Astrocyte of the spinal cord (primary cell): ENCODE measurements at regions not wholly inside any gene's neighbourhood (a gene's known extent, or its start where the extent isn't known, plus 50 kb on each side); places are given as distances from the start of the nearest gene placed in this dataset.

Experiments used
- DNase-seq: peaks from one replicate; pipeline ENCODE4 v3.0.0; 2011; ENCODE audit warnings: low read depth, low spot score
- H3K4me3 ChIP-seq: 2 replicates; pipeline ENCODE4 v1.5.1; 2011; ENCODE audit warnings: low read depth, mild to moderate bottlenecking, low read length, moderate library complexity
- in situ Hi-C: cut with HindIII; loops from 2 replicates; pipeline ENCODE4 v1.10.0; 2017; ENCODE audit warnings: low sequenced_read_pairs
- TF ChIP-seq, protein P1 (sequence below): IDR thresholded peaks from 2 replicates; pipeline ENCODE4 v1.5.1; 2012; ENCODE audit warnings: low read depth, mild to moderate bottlenecking, low read length, inconsistent platforms

DNA sequence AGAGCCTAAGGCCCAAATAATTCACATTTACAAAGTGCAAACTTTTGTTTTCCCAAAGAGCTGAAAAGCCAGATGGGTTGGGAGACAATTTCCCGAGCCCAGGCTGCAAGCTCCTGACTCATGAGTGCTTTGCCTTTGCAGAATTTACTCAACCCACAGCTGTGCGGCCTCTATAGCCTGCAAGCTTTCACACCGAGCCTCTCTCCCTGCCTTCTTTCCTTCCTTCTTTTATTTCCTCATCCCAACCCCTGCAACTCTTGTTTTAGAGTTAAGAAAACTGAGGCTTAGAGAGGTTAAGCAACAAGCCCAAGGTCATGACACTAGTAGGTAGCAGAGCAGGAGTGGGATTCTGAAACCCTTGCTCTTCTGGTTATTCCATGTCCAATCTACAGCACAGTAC, 203.0 kb upstream of the GPR26 start:
- no peak overlapping the region for H3K4me3 ChIP-seq
- in situ Hi-C loops: no loop called here
- DNase-seq: no peak
- TF ChIP-seq, protein P1, sequence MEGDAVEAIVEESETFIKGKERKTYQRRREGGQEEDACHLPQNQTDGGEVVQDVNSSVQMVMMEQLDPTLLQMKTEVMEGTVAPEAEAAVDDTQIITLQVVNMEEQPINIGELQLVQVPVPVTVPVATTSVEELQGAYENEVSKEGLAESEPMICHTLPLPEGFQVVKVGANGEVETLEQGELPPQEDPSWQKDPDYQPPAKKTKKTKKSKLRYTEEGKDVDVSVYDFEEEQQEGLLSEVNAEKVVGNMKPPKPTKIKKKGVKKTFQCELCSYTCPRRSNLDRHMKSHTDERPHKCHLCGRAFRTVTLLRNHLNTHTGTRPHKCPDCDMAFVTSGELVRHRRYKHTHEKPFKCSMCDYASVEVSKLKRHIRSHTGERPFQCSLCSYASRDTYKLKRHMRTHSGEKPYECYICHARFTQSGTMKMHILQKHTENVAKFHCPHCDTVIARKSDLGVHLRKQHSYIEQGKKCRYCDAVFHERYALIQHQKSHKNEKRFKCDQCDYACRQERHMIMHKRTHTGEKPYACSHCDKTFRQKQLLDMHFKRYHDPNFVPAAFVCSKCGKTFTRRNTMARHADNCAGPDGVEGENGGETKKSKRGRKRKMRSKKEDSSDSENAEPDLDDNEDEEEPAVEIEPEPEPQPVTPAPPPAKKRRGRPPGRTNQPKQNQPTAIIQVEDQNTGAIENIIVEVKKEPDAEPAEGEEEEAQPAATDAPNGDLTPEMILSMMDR: no peak

DNA sequence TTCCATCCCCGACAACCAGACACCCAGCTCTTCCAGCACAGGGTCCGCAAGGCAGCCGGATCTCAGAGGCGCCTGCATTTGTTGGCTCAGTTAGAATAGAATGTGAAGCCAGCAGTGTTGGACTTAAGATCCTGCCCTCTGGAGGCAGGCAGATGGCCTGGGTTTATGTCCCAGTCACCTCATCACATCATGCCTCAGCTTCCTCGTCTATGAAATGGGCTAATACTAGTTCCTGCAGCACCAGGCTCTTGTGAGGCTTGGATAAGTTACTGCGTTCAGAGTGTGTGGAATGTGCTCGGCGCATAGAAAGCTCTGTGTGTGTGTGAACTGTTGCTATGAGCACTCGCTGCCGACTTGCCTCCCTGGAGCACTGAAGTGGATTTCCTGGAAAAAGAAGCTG, 202.5 kb upstream of the GPR26 start:
- DNase-seq: no peak
- no peak overlapping the region for H3K4me3 ChIP-seq
- in situ Hi-C loops: no loop called here
- TF ChIP-seq, protein P1: no peak

DNA sequence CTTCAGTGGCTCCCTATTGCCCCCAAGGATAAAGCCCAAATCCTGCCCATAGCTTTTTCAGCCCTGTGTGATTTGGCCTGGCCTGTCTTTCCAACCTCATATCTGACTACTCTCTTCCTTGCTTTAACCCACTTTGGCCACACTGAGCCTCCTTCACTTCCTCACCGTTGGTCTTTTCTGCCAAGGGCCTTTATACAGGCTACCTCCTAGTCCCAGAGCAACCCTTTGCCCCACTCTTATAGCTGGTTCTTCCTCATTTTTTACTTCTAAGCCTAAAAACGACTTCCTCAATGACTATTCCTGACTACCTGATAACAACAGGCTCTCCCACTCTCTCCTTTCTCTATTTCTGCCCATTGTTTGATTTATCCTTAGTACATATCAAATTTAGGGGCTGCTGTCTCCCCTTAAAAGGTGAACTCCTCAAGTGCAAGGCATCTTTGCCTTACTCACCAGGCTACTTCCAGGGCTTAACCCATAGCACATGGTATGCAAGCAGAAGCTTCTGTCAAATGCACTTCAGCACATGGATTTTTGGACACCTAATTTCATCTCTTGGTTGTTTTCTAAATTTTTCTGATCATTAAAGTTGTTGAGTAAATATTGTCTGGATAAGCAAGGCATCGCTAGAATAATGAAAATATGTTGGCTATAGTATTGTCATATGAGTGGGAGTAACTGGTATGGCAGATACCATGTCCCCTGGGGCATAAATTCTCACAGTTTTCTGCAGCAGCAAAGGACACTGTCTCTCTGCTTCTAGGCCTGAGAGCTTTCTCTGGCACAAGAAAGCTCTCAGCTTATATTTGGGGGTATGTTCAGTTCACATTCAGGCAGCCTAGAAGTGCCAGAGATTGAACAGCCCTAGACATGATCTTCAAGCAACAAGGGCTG, 201.5 kb upstream of the GPR26 start:
- H3K4me3 ChIP-seq: no peak overlapping the region
- in situ Hi-C loops: no loop called here
- TF ChIP-seq, protein P1: no peak
- DNase-seq: no peak

DNA sequence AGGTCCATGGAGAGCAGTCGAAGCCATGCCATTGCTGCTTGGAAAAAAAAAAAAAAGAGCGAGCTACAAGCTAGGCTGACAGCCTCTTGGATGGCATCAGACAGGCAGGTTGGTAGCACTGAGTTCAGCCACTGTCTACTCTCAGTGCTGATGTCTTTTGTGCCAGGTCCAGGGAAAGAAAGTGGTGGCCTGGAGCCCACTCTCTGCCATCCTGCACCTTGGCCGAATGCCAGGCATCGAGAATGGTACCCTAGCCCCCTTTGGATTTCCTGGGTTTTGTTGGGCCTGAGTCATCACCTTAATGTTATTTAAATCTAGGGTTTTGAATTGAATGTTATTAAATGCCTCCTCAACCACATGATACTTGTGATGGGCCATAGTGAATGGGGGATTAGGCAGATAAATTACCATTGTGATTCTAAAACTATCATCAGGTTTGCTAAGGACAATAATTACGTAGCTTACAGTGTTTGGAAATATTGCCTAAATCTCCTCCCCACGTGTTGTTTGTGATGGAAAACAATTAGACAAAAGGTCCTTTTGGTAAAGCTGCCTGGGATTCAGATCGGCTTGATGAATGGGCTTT, 195.7 kb upstream of the GPR26 start:
- in situ Hi-C loops: no loop called here
- H3K4me3 ChIP-seq: no peak overlapping the region
- TF ChIP-seq, protein P1: no peak
- no peak for DNase-seq

DNA sequence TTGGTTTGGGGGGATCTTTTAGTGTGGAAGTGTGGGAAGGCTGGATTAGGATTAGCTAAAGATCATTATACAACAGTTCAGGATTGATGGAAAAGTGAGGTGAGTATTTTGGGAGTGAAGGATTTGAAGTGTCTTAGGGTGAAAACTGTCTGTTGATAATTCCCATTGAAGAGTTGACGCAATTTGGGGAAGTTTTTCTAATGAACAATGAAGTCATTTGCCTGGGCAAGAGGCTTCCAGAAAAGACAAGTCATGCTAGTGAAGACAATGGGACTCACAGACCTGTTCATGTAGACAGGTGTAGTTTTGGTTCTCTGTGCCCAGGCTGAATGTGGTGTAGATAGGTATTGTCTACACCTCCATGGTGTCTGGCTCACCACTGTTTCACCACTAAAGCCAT, 194.3 kb upstream of the GPR26 start:
- TF ChIP-seq, protein P1: no peak
- no peak for DNase-seq
- in situ Hi-C loops: no loop called here
- no peak overlapping the region for H3K4me3 ChIP-seq

DNA sequence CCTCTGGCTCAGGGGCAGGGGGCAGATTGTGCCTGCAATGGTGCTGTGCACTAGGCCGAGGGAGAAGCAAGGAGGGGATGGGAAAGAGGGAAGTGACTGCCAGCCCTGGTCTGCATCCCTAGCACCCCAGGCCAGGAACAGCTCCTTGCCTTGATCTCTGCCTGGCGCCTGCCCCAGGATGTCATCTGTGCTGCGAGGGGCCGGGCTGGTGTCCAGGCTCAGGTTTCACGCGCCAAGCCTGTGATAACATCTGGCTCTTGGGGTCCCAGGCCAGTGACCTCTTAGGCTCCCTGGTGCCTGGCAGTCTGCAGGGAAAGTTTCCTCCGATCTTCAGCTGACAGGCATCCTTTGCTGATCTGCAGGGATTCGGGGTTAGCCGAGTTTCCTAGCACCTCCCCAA, 193.5 kb upstream of the GPR26 start:
- in situ Hi-C loops: no loop called here
- TF ChIP-seq, protein P1: no peak

More for the DNA sequence above, 193.5 kb upstream of the GPR26 start:
- H3K4me3 ChIP-seq: no peak overlapping the region
- DNase-seq: no peak
